ENCODE measurements at regions not wholly inside any gene's neighbourhood (a gene's known extent, or its start where the extent isn't known, plus 50 kb on each side); places are given as distances from the start of the nearest gene placed in this dataset.

GRCh38 chrX:97849951-97850350 lies 966.2 kb downstream of the RPA4 start:
- ChIA-PET CTCF (ENCODE audit: low intra/inter-chr PET ratio) (no interaction called here), POLR2A (no interaction called here)
- no peaks in the 10 kb centered on the region for H3K79me2 ChIP-seq (ENCODE audit: control insufficient read depth, insufficient read depth, low read length)
- no peak for DNase-seq (ENCODE audit: extremely low read depth in 1 of 4, low spot score in 3 of 4)
- no peak overlapping the region for H3K27ac ChIP-seq (ENCODE audit: extremely low read depth, low read depth, low read length)
- H3K4me1 ChIP-seq (replicated peaks in 1 of 2; ENCODE audit: control insufficient read depth in 2 of 2, insufficient read depth in 2 of 2, low read length in 2 of 2): no peaks in the 10 kb centered on the region
- intact Hi-C loops (cut with micrococcal nuclease) (no loop called here), in situ Hi-C loops (cut with MboI) (no loop called here)
- no peak overlapping the region for H3K4me3 ChIP-seq
- H3K9me1 ChIP-seq (ENCODE audit: control insufficient read depth, insufficient read depth, low read length): no peaks in the 10 kb centered on the region
- no peak overlapping the region for H2AFZ ChIP-seq (ENCODE audit: low read depth, low read length)
- H3K9me3 ChIP-seq (replicated peaks; ENCODE audit: control insufficient read depth, insufficient read depth, low read depth, low read length): no peaks in the 10 kb centered on the region
- ATAC-seq: no peak
- no peak for FAIRE-seq
- H4K20me1 ChIP-seq (replicated peaks; ENCODE audit: control insufficient read depth, insufficient read depth, low read length): no peaks in the 10 kb centered on the region
- no peak overlapping the region for H3K4me2 ChIP-seq (ENCODE audit: insufficient read depth, low read length)
- H3K27me3 ChIP-seq (ENCODE audit: control insufficient read depth in 2 of 2, insufficient read depth in 2 of 2, low read length in 2 of 2): no peaks in the 10 kb centered on the region
- no peak overlapping the region for H3K9ac ChIP-seq (ENCODE audit: insufficient read depth in 1 of 2, low read depth in 2 of 2, low read length in 2 of 2)
- no peaks in the 10 kb centered on the region for H3K36me3 ChIP-seq (ENCODE audit: control insufficient read depth, insufficient read depth, low read length)
- BruUV-seq (replicated peaks): no TSS peak
- TF ChIP-seq CTCFL (IDR thresholded peaks at IDR 0.05; ENCODE audit: borderline replicate concordance, insufficient read depth, low read depth, low read length, poor library complexity, severe bottlenecking) (no peak), ZNF444 (CRISPR knock-in tag; IDR thresholded peaks at IDR 0.05) (no peak), ZNF699 (CRISPR knock-in tag; IDR thresholded peaks at IDR 0.05; ENCODE audit: insufficient replicate concordance) (no peak), TAF7 (tag; IDR thresholded peaks at IDR 0.05) (no peak), PBX2 (CRISPR knock-in tag; IDR thresholded peaks at IDR 0.05; ENCODE audit: low read depth) (no peak), PBX2 (tag; conservative IDR thresholded peaks at IDR 0.05; ENCODE audit: low read depth) (no peak), ZZZ3 (IDR thresholded peaks at IDR 0.05) (no peak), THAP12 (CRISPR knock-in tag; IDR thresholded peaks at IDR 0.05) (no peak)
